Stomach (tissue), 4 donors: ENCODE measurements at regions not wholly inside any gene's neighbourhood (a gene's known extent, or its start where the extent isn't known, plus 50 kb on each side); places are given as distances from the start of the nearest gene placed in this dataset.

Source experiments
- CTCF ChIP-seq, 7 experiments: fragments of 450-650 bp in 4 of 7; fragments of 200-600 bp in 3 of 7; sonication (generic) in 3 of 7; IDR thresholded peaks; one replicate each; pipeline ENCODE4 v1.5.1; 2016 to 2019; ENCODE audit warnings: antibody characterized with exemption in 7 of 7, control low read depth in 2 of 7, mild to moderate bottlenecking in 1 of 7
- POLR2A ChIP-seq, 4 donors: fragments of 450-650 bp; IDR thresholded peaks; one replicate each; pipeline ENCODE4 v1.6.1; 2016; ENCODE audit warnings: antibody characterized with exemption in 4 of 4, control low read depth in 2 of 4, mild to moderate bottlenecking in 1 of 4, moderate library complexity in 1 of 4
- POLR2AphosphoS5 ChIP-seq, 3 donors: sonication (generic); formaldehyde crosslinking; IDR thresholded peaks; one replicate each; pipeline ENCODE4 v1.6.1; 2016; ENCODE audit warnings: antibody characterized with exemption in 3 of 3

- TF ChIP-seq CTCF (IDR thresholded peaks at IDR 0.05) (no peak), POLR2A (IDR thresholded peaks at IDR 0.05) (no peak), POLR2AphosphoS5 (IDR thresholded peaks at IDR 0.05) (no peak)
Observed at GRCh38 chr3:82556113-82556512, 794.7 kb upstream of the GBE1 start.
